HG02763 (cell line): ENCODE measurements at regions not wholly inside any gene's neighbourhood (a gene's known extent, or its start where the extent isn't known, plus 50 kb on each side); places are given as distances from the start of the nearest gene placed in this dataset.

ENCODE experiments used
- ATAC-seq: cut with Tn5 transposase; IDR thresholded peaks from one replicate; pipeline ENCODE4 v1.9.1; 2021; ENCODE audit warnings: mild to moderate bottlenecking, moderate library complexity; ENCODE audit not compliant: unreplicated experiment

DNA sequence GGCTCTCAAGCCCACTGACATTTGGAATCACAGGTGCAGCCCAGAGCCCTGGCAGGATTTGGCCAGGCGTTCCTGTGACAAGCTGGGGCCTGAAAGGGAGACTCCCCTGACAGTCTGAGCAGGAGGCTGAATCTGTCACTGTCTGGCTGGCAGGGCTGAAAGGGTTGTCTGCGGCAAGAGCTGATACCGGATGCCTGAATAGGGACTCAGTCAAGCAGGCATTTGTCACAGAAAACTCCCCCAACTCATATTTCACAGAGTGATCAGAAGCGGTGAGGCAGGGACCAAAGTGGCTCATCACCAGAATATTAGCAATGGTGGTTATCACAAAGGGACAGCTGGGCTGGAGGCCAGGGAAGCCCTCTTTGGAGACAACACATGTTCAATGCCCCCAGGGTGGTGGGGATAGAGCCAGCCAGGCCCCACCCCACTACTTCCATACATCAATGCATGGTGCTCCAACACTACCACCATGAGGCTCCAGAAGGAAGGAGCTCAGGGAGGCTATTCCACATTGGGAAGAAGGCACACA lies 295.5 kb downstream of the DTWD2 start:
- ATAC-seq, result no peak

DNA sequence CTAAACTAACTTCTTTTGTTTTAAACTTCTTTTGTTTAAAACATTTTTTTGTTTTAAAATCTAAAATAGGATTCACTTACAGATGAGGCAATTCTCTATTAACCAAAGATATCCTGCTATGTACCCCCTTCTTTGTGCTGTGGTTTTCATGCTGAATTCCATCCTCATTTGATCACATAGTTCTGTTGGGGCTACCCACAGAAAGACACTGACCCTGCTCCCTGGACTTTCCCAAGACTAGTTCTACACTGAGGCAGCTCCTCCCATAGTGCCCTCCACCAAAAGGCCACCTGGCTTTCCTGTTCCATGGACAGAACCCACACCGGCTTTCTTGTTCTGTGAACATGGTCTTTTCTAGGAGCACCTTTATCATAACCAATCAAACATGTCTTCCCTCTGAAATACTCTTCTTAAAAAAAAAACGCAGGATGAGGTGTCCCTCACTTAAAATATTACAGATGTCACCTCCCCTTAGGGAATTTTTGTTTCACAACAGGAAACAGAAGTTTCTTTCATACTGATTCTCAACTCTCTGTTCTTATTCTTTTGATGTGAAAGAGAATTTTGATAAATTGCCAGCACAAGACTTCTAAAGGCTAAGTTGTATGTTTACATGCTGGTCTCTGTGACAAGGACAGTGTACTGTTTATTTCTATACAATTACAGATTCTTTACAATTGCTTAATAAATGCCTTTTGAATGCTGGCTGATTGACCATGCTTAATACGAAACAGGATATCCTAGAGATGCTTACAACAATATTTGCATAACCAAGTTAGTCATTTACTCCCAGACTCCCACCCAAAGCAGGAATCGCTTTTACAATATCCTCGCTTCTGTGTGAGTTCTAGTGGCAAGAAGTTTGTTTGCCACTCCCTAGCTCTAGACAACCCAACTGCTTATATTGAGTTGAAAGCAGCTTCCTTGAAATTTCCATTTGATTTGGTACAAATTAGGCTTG lies 300.4 kb downstream of the DTWD2 start:
- ATAC-seq, result no peak

DNA sequence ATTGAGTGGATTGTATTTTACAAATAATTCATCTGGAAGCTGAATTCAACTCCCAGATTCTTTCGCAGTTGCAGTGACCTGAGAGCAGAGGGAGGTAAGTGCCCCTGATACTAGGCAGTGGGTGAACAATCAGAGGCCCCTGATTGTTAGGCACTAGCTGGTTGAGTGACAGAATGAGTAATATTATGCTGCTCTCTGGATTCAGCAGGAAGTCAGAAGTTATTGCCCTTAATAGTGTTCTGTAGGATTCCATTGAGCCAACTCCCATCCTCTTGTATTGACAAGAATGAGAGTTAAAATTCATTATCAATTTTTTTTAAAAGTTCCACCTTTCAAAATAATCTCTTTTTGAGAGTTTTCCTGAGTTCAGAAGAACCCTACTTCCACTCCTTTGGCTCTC lies 301.2 kb downstream of the DTWD2 start:
- no peak for ATAC-seq

DNA sequence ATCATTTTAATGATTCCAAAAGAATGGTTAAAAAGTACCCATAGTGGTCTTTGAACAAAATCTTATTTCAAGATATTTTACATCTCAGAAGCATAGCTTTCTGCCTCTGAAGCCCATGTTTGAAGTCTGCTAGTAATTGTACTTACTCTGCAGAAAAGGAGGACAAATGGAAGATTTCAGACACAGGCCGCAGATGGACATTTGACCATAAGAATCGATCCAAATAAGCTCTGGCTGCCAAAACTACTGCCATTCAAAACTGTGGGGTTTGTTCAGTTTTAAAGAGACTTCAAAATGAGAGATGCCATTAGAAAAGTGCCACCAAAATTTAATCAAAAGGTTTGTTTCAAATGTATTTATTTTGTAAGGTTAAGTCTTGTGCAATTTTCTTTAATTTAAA lies 306.7 kb downstream of the DTWD2 start:
- ATAC-seq, result no peak

DNA sequence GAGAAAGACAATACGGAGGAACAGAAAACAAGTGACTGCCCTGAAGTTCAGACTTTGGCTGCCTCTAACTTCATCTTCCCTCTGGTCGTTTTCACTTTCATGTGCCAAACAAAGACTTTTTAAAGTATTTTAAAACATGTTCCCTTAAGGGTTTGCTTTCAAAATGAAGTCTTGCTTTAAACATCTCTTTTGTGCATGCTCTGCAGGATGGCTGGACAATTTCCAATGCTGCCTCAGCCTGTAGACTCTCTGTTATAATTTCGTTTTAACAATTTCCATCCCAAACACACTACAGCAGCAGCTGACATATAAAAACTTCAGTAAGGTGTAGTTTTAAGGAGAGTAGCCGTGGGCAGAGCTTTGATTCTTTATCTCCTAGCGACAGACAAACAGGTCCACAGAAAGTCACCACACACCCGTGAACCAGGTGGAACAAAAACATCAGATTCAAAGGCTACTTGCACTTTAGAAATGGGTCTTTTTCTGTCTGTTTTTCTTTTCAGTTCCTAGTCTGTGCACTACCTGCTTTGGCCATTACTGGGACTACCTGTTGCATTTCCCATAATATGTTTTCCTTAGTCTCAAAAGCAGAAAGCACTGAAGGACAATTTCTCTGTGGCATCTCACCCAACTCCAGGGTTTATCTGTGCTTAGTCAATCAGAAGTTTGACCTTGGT lies 308.9 kb downstream of the DTWD2 start:
- no peak for ATAC-seq

DNA sequence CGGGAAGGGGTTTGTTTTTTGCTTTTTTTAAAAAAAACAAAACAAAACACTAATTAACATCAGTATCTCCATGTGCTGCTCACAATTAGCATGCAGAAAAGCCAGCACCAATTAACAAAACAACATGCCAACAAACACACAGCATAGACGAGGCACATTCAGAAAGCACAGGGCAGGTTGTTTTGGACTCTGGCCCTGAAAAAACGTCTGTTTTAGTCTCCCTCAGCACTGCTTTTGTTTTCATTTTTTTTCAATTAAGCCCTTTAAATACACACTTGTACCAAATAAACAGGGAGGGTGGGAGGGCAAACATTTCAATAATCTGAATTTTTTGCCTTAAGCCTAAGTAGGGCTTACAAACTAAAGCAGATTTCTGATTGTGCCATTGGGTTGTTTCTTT lies 309.6 kb downstream of the DTWD2 start:
- no peak for ATAC-seq

DNA sequence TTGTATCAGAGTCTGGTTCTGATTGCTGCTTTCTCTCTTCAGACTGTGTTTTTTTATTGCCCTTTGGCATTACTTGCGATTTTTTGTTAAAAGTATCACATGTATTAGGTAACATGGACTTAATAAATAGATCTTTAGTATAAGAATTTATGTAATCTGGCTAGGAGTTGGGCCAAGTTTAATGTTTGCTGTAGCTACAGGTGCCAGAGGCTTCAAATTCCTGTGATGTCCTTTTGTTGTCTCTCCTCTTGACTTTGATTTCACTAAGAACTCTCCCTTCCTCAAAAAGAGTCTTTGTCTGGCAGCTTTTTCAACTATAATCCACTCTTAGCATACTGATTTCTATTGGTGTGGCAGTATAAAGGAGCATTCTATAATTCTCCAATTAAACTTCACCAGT lies 313.1 kb downstream of the DTWD2 start:
- ATAC-seq, result no peak

DNA sequence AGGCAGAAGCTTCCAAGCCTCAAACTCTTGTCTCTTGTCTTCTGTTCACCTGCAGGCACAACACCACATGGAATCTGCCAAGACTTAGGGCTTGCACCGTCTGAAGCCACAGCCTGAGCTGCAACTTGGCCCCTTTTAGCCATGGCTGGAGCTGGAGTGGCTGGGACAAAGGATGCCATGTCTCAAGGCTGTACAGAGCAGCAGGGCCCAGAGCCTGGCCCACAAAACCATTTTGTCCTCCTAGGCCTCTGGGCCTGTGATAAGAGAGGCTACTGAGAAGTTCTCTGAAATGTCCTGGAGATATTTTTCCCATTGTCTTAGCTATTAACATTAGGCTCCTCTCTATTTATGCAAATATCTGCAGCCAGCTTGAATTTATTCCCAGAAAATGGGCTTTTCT lies 330.8 kb downstream of the DTWD2 start:
- ATAC-seq, result no peak

DNA sequence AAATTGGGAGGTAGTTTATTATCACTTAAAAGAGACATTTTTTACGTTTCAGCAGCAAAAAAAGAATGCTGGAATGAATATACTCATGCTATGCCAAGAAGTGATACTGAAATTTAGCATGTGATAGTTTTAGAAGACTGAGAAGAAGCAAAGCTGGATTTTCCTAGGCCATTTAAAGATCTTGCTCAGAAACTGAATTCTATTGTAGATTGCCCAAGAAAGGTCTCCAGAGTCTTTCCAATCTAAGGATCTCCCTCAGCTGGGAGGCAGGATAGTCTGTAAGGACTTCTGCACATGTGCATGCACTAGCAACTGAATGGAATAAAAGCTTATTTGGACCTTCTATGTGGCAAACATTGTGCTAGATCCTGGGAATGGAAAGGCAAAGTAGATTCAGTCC lies 334.5 kb downstream of the DTWD2 start:
- no peak for ATAC-seq

DNA sequence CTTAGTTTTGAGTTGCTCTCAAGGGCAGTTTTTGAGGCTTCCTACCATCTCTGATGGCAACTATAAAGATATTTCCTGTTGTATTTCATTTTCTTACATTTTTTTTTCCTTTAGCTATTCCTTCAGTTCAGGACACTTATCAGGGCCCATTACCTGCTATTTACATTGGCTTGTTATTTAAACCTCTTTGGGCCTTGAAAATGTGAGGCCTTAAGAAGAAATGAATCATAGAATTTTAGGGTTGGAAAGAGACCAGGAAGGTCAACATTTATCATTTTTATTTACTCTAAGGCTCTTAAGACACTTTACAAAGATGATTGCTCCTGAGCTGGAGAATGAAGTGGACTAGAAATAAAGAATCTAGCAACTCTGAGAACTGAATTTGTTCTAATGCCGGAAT lies 335.2 kb downstream of the DTWD2 start:
- no peak for ATAC-seq

DNA sequence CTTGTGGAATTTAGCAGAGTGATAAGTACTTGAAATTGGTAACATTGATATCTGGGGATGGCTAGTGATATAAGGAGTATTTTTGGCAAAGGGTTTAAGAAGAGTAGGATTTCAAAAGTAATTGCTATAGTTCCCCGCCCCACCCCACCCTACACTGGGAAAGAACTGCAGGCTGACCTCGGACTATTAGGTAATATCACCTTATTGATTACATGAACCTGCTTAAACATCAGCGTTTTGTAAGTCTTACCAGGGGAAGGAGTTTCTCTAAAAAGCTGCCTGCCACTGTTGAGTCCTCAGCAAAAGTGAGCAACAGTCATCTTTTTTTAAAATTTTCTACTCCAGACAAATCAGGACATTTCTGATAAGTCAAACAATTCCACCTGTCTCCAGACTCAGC lies 337.3 kb downstream of the DTWD2 start:
- no peak for ATAC-seq

DNA sequence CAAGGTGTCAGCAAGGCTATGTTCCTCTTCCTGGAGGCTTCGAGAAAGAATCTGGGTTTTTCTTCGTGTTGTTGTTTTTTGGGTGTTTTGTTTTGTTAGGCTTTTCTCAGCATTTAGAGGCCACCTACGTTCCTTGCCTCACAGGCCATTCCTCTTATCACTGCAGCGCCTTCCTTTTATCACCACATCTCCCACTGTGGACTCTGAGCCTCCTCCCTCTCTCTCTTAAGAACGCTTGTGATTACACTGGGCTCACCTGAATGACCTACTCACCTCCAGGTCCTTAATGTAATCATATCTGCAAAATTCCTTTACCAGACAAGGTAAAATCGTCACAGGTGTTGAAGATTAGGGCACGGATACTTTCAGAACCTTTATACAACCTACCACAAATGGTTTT lies 340.8 kb downstream of the DTWD2 start:
- ATAC-seq, result no peak

DNA sequence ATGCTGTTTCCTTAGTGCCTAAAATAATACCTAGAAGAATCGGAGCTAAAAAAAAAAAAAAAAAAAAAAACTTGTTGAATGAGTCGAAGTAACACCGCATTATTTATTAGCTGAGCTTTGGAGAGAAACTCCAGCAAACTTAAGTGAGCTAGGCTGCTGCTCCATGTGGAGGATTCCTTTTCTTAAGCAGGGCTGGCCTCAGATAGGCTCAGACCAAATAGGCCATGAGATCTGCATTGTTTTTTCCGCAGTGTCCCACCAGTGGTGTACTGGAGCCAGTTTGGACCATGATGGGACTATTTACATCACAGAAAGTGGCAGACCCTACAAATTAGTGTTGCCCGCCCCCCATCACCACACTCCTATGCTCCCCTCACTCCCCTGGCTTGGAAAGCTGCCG lies 341.4 kb downstream of the DTWD2 start:
- no peak for ATAC-seq

DNA sequence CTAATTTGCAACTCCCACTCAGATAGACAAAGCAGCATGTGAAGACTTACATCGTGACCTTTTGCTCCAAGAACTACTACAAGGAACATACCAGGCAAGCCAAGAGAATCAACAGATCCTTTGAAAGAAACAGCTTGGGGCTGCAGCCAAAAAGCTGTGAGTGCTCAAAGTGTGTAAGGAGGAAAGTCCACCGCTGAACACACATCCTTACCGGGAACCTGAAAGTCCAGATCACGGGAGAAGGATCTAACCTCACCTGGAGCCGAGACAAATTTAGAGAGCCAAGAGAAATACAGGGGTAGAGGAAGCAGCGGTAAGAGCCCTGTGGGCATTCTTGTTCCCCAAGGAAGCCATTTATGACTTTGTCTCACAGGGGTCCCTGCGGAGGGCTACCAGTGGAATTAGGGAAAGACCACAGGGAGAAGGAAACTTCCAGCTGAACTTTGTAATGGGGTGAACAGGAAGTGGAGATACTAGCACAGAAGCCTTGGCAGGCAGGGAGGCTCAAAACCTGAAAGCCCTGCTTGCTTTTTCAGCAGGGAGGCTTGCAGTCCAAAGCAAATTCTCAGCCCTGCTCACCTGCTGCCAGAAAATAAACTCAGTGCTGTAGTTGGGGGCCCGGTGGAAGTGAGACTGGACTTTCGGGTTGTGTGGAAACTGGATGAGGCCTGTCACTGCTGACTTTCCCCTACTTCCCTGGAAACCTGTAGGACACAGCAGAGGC lies 350.2 kb downstream of the DTWD2 start:
- no peak for ATAC-seq

DNA sequence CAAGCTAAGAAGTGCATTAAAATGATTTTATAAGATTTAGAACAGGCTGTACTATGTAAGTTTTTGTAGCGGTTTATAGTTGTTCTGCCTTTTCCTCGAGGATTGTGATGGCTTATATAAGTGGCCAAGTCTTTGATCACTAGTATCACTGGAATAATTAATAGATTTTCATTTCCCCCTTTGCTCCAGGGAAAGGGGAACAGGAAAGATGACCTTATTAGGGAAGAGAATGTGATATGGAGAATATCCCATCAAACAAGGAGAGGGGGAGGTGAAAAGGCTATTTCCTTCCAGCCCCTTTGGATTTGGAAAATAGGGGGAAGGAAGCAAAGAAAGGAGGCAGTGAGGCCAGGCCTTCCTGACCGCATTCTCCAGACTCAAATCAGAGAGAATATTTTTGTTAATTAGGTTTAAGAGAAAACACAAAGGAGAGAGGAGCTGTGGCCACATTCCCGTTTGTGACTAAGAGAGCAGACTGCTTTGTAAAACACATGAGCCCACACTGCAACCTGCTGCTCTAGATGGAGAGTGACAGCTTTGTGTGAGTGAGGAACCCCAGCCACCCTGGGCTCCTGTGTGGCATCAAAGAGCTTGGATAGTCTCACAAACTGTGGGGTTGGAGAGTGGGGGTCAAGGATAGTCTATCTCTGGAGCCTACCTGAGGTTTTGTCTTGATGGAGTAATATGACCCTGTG lies 359.5 kb downstream of the DTWD2 start:
- no peak for ATAC-seq

DNA sequence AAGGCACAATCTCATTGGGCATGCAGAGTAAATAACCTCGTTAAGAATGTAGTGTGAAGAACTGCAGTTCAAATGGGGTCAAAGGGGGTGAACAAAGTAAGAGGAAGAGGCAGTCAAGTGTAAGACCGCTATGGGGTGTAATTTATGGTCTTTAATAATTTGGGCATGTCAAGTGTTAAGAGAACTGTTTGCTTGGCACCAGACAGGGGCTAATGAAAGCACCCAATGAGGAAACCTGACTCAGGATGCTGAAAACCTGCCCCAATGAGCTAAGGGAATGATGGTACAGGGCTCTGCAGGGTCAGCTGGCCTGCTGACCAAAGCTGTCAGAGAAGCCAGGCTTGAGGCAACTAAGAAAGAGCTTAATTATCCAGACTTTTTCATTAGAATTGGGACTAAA lies 368.1 kb downstream of the DTWD2 start:
- ATAC-seq, result no peak

DNA sequence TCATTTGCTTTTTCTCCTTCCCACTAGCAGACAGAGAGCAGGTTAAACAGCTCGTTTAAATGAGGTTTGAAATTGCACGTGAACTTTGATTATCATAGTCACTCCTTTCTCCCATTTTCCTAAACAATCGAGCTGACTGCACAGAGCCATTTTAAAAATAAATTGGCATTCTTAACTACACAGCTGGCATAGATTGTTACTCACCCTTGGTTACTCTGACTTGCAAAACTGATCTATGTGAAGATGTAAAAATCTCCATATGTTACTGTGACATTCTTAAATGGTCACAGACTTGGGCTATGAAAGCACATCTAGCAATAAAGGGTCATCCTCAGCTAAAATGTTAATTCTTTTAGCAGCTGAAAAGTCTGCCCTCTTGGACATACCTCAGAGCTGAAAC lies 368.5 kb downstream of the DTWD2 start:
- ATAC-seq, result no peak

DNA sequence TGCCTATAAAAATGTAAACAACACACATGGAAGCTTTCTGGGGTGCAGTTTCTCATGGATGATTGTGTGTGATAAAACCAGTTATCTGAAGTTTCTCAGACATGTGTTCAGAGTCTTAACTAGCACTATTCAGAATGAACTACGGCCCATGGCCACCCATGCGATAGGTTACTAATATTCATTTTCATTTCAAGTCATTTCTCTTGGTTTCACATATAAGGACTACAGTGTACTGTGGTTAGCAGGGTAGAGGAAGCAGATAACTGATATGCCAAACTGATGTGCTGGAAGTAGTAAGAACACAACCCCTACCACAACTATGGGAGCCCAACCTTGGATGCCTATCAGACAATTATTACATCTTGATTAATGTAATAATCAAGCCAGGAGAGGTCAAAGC lies 372.1 kb downstream of the DTWD2 start:
- peak; percentile 62 for ATAC-seq

DNA sequence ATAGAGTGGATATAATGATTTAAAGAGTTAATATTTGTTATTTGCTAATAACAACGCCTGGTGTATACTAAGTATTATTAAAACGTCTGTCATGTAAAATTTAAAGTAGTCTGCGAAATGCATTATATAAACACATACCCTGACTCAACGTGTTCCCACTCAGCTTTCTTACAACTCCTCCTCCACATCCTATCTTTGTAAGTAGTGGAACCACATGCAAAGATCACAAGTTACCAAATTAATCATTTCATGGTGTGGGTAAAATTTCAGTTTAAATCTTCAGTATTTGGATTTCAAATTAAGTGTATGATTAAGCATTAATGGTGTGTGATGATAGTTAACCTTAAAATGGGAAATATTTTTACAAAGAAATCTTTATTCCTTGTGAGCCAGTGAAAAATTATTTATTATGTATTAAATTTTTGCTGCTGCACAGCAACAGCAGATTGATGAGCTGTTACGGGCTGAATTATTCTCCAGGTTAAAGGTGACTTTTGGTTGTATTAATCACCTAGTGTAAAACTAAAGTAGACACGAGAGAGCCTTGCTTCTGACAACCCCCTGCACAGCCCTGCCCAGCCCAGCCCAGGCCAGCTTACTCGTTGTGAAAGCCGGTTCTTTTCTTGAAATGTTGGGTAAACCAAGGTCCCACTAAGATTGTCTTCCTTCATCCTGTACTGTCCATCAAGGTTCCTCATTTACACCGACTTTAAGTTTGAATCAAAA lies 373.5 kb downstream of the DTWD2 start:
- no peak for ATAC-seq

DNA sequence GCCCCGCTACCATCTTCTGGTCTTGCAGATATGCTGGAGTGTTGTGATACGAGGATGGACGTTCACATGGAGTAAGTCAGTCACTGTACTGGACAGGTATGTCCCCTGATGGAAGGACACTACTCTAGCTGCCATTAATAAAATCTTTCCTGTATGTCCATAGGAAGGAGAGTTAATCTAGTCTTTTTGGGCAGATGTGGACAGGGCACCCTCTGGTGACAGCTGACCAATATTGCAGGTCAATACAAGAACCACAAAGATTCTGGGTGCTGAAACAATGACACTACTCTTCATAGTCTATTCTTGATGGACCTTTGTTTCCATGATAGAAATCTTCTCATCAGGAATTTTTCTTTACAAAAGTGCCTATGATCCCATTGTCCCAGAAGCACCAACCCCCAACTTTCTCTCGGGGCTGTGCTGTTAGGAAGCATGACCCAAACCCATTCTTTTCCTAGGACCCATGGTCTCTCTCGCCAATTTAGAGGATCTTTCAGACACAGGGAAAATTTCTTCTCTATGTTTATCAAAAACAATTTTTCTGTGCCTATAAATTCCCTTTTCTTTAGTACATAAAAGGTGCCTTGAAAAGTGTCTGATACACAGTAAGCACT lies 376.9 kb downstream of the DTWD2 start:
- no peak for ATAC-seq
